Uterus (tissue), 3 donors: ENCODE measurements at regions not wholly inside any gene's neighbourhood (a gene's known extent, or its start where the extent isn't known, plus 50 kb on each side); places are given as distances from the start of the nearest gene placed in this dataset.

Source experiments
- DNase-seq, 2 donors: peaks; one replicate each; pipeline ENCODE4 v3.0.0-alpha.2; 2019 to 2020
- H3K27ac ChIP-seq, 2 donors: fragments of 200-600 bp; sonication (generic); 1 replicate in 1 of 2; 2 replicates in 1 of 2; pipeline ENCODE4 v1.5.1; 2016 to 2018
- H3K27me3 ChIP-seq, 2 donors: fragments of 200-600 bp; sonication (generic); one replicate each; pipeline ENCODE4 v1.5.1; 2018 to 2019; ENCODE audit warnings: control low read depth in 1 of 2
- H3K36me3 ChIP-seq, 2 donors: fragments of 200-600 bp; sonication (generic); one replicate each; pipeline ENCODE4 v1.5.1; 2019; ENCODE audit warnings: control low read depth in 1 of 2
- H3K4me1 ChIP-seq, 2 donors: fragments of 200-600 bp; sonication (generic); one replicate each; pipeline ENCODE4 v1.5.1; 2018 to 2019; ENCODE audit warnings: control low read depth in 1 of 2
- H3K4me3 ChIP-seq, 2 donors: fragments of 200-600 bp; sonication (generic); 1 replicate in 1 of 2; 2 replicates in 1 of 2; pipeline ENCODE4 v1.5.1; 2018 to 2019; ENCODE audit warnings: mild to moderate bottlenecking in 1 of 2
- H3K9me3 ChIP-seq, 2 donors: fragments of 200-600 bp; sonication (generic); one replicate each; pipeline ENCODE4 v1.5.1; 2019; ENCODE audit warnings: control low read depth in 1 of 2
- CTCF ChIP-seq, 4 experiments: fragments of 200-600 bp in 2 of 4; fragments of 450-650 bp in 2 of 4; sonication (generic) in 2 of 4; IDR thresholded peaks; one replicate each; pipeline ENCODE4 v1.5.1; 2016 to 2019; ENCODE audit warnings: antibody characterized with exemption in 4 of 4, mild to moderate bottlenecking in 2 of 4, moderate library complexity in 1 of 4
- POLR2A ChIP-seq, 2 donors: fragments of 450-650 bp; IDR thresholded peaks; one replicate each; pipeline ENCODE4 v1.6.1; 2016; ENCODE audit warnings: antibody characterized with exemption in 2 of 2, mild to moderate bottlenecking in 1 of 2, moderate library complexity in 1 of 2
- intact Hi-C: fragments of 100-400 bp; cut with DNase I; formaldehyde crosslinking; loops from one replicate; pipeline ENCODE4 v1.15.1; 2023; ENCODE audit warnings: low total_unique reads
- donor health status: DM: yes; HTN: yes; CAD: no.

DNA sequence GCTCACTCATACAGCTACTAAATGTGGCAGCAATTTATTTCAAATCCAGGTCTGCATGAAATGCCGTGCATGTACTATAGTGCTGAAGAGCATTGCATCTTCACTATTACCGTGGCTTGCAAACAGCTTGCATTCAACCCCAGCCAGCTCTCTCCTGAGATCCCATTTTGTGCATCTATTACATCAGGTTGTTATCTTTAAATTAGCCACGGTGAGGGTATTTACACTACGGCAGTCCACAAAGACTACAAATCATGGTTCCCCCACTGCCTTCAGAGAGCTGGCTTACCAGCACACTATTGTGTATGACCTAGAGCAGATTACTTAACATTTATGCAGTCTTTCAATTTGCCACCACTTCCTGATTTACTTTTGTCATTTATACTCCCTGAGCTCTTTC, 621.3 kb upstream of the LRATD1 start:
- TF ChIP-seq POLR2A (IDR thresholded peaks at IDR 0.05) (no peak), CTCF (IDR thresholded peaks at IDR 0.05) (no peak)
- Histone ChIP-seq H3K9me3 (no peaks in the 10 kb centered on the region), H3K4me3 (no peak overlapping the region), H3K27ac (no peak overlapping the region), H3K4me1 (no peaks in the 10 kb centered on the region), H3K27me3 (no peaks in the 10 kb centered on the region), H3K36me3 (no peaks in the 10 kb centered on the region)
- no peak for DNase-seq
- intact Hi-C loops, result no loop called here

GRCh38 chr2:14015113-14015630, 617.3 kb upstream of the LRATD1 start:
- no peak for DNase-seq
- intact Hi-C loops, result no loop called here
- H3K9me3 ChIP-seq, result no peaks in the 10 kb centered on the region
- no peaks in the 10 kb centered on the region for H3K36me3 ChIP-seq
- H3K4me3 ChIP-seq, result no peak overlapping the region
- H3K4me1 ChIP-seq, result no peaks in the 10 kb centered on the region
- TF ChIP-seq CTCF (IDR thresholded peaks at IDR 0.05) (no peak), POLR2A (IDR thresholded peaks at IDR 0.05) (no peak)
- no peak overlapping the region for H3K27ac ChIP-seq
- H3K27me3 ChIP-seq, result no peaks in the 10 kb centered on the region

- Histone ChIP-seq H3K27me3 (no peaks in the 10 kb centered on the region), H3K27ac (no peak overlapping the region), H3K9me3 (no peaks in the 10 kb centered on the region), H3K4me3 (no peak overlapping the region), H3K36me3 (no peaks in the 10 kb centered on the region), H3K4me1 (no peaks in the 10 kb centered on the region)
- TF ChIP-seq CTCF (IDR thresholded peaks at IDR 0.05), result no peak
- TF ChIP-seq POLR2A (IDR thresholded peaks at IDR 0.05), result no peak
- intact Hi-C loops, result no loop called here
- no peak for DNase-seq
These were observed 616.1 kb upstream of the LRATD1 start for GRCh38 chr2:14016289-14016955.

GRCh38 chr2:14018620-14019019, 613.9 kb upstream of the LRATD1 start:
- no peak for TF ChIP-seq CTCF (IDR thresholded peaks at IDR 0.05)
- no peak for TF ChIP-seq POLR2A (IDR thresholded peaks at IDR 0.05)
- Histone ChIP-seq H3K27ac (no peak overlapping the region), H3K4me1 (no peaks in the 10 kb centered on the region), H3K4me3 (no peak overlapping the region), H3K27me3 (no peaks in the 10 kb centered on the region), H3K9me3 (no peaks in the 10 kb centered on the region), H3K36me3 (no peaks in the 10 kb centered on the region)
- intact Hi-C loops, result no loop called here
- no peak for DNase-seq

GRCh38 chr2:14023558-14023957, 609.0 kb upstream of the LRATD1 start:
- Histone ChIP-seq H3K4me3 (no peak overlapping the region), H3K27ac (no peak overlapping the region), H3K9me3 (no peaks in the 10 kb centered on the region), H3K36me3 (no peaks in the 10 kb centered on the region), H3K27me3 (no peaks in the 10 kb centered on the region), H3K4me1 (no peaks in the 10 kb centered on the region)
- intact Hi-C loops, result no loop called here
- no peak for DNase-seq
- TF ChIP-seq CTCF (IDR thresholded peaks at IDR 0.05), result no peak
- TF ChIP-seq POLR2A (IDR thresholded peaks at IDR 0.05), result no peak
